Erythroblast (primary cell): ENCODE measurements at regions not wholly inside any gene's neighbourhood (a gene's known extent, or its start where the extent isn't known, plus 50 kb on each side); places are given as distances from the start of the nearest gene placed in this dataset.

Source experiments
- GATA1 ChIP-seq: IDR thresholded peaks from 2 replicates; pipeline ENCODE4 v1.6.1; 2011; ENCODE audit warnings: low read depth, mild to moderate bottlenecking, control low read depth, low read length, moderate library complexity
- POLR2A ChIP-seq: IDR thresholded peaks from 2 replicates; pipeline ENCODE4 v1.6.1; 2011; ENCODE audit warnings: mild to moderate bottlenecking, low read length

DNA sequence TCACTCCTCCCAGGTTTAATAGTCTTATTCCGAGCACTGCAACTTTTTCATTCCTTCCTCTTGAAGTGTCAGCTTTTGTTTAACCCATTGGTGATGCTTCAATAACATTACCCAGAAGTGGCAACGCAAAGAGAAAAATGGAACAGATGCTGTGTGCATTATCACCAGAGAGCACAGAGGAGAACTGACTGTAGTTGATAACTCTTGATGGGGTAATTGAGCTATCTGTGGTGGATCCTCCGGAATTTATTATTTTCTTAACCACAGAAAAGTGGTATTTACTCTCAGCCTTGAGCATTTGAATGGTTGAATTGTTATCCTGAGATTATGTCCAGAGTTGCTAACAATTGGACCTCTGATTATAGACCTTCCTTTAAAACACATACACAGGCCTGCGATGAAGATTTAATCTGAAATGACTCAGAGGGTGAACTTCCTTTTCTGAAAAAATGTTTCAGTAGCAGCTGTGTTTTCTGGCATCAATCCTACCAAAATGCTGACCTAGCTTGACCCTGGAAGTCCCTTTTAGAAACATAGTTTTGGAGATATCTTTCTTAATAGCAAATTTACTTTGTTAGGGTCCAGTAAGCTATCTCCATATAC, 1584.4 kb upstream of the LRRTM3 start:
- no peak for TF ChIP-seq POLR2A
- no peak for TF ChIP-seq GATA1
